PFSK-1 (cell line): ENCODE measurements at regions not wholly inside any gene's neighbourhood (a gene's known extent, or its start where the extent isn't known, plus 50 kb on each side); places are given as distances from the start of the nearest gene placed in this dataset.

Source experiments
- FOXP2 ChIP-seq: optimal IDR thresholded peaks from 2 replicates; pipeline ENCODE3; 2011; ENCODE audit warnings: borderline replicate concordance, control low read depth, inconsistent platforms; ENCODE audit not compliant: insufficient read depth; ENCODE audit errors: extremely low read length, extremely low read depth
- POLR2AphosphoS5 ChIP-seq: IDR thresholded peaks from 2 replicates; pipeline ENCODE4 v1.6.1; 2012; ENCODE audit warnings: low read depth, mild to moderate bottlenecking, control low read depth, low read length, moderate library complexity
- SIN3A ChIP-seq: IDR thresholded peaks from 2 replicates; pipeline ENCODE4 v1.6.1; 2012; ENCODE audit warnings: mild to moderate bottlenecking, low read length, moderate library complexity, borderline replicate concordance; ENCODE audit not compliant: insufficient read depth
- TAF1 ChIP-seq: IDR thresholded peaks from 2 replicates; pipeline ENCODE4 v1.6.1; 2012; ENCODE audit warnings: low read length, control low read depth, borderline replicate concordance; ENCODE audit not compliant: insufficient read depth
- TF ChIP-seq, protein P1 (sequence below), 2 experiments: IDR thresholded peaks; 2 replicates each; pipeline versions ENCODE4 v1.6.1 to v1.8.0; 2011 to 2012; ENCODE audit warnings: low read depth in 2 of 2, low read length in 2 of 2, control low read depth in 1 of 2, inconsistent platforms in 1 of 2, mild to moderate bottlenecking in 1 of 2, moderate library complexity in 1 of 2; ENCODE audit not compliant: insufficient read depth in 1 of 2

DNA sequence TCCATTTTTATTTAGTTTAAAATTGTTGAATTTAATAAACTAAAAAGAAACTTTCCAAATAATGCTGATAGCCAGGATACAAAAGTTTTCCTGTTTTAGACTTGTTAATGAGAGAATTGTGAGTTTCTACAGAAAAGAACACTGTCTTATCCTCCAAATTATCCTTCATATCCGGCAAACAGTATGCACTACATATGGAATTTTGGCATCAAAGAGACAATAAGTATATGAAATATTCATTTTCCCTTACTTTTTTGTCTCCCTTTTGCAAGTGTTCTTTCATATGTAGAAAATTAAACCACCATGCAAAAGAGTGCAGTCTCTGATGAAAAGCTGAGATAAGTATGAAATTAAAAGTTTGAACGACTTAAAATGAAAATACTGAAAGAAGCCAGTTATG is 159.4 kb downstream of the UBE2E3 start:
- no peak for TF ChIP-seq FOXP2
- TF ChIP-seq, protein P1, sequence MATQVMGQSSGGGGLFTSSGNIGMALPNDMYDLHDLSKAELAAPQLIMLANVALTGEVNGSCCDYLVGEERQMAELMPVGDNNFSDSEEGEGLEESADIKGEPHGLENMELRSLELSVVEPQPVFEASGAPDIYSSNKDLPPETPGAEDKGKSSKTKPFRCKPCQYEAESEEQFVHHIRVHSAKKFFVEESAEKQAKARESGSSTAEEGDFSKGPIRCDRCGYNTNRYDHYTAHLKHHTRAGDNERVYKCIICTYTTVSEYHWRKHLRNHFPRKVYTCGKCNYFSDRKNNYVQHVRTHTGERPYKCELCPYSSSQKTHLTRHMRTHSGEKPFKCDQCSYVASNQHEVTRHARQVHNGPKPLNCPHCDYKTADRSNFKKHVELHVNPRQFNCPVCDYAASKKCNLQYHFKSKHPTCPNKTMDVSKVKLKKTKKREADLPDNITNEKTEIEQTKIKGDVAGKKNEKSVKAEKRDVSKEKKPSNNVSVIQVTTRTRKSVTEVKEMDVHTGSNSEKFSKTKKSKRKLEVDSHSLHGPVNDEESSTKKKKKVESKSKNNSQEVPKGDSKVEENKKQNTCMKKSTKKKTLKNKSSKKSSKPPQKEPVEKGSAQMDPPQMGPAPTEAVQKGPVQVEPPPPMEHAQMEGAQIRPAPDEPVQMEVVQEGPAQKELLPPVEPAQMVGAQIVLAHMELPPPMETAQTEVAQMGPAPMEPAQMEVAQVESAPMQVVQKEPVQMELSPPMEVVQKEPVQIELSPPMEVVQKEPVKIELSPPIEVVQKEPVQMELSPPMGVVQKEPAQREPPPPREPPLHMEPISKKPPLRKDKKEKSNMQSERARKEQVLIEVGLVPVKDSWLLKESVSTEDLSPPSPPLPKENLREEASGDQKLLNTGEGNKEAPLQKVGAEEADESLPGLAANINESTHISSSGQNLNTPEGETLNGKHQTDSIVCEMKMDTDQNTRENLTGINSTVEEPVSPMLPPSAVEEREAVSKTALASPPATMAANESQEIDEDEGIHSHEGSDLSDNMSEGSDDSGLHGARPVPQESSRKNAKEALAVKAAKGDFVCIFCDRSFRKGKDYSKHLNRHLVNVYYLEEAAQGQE (IDR thresholded peaks at IDR 0.05; ENCODE audit: insufficient read depth in 1 of 2, low read depth in 2 of 2, low read length in 2 of 2), result no peak
- no peak for TF ChIP-seq TAF1
- TF ChIP-seq SIN3A, result no peak
- TF ChIP-seq POLR2AphosphoS5, result no peak

DNA sequence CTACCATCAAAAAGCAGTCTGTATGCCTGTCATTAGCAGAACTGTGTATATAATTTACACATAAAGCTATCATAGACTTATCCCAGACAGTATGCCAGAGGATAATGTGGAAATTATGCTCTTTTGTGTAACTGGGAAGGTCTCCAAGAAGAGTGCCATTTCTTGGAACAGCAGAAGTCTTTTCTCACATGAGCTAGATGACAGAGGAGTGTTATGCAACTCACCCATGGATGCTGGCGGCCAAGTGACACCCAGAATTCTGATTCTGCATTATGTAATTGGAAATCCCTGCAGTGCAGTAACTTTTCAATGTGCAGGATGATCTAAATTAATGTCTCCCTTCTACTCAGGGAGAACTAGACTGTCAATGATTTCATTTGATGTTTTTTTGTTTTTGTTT is 160.0 kb downstream of the UBE2E3 start:
- TF ChIP-seq TAF1, result no peak
- TF ChIP-seq POLR2AphosphoS5, result no peak
- TF ChIP-seq, protein P1 (IDR thresholded peaks at IDR 0.05; ENCODE audit: insufficient read depth in 1 of 2, low read depth in 2 of 2, low read length in 2 of 2), result no peak
- TF ChIP-seq FOXP2, result no peak
- TF ChIP-seq SIN3A, result no peak

DNA sequence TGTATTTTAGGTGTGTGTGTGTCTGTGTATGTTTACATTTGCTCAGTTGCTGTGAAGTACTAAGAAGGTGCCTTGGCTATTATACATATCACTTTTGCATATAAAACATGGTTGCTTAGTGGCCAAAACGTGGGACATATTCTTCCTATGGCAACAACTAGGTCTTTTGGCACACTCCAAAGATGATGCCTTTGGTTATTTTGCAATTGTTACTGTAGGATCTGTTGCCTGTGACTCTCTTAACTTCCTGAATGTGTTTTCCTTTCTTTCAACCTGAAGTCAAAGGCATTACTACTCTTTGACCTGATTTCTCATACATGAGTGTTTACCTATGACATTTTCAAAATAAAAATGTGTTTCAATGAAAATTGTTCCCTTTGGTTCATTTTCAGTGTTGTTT is 160.5 kb downstream of the UBE2E3 start:
- TF ChIP-seq TAF1 (no peak), SIN3A (no peak), FOXP2 (no peak), POLR2AphosphoS5 (no peak)
- TF ChIP-seq, protein P1 (IDR thresholded peaks at IDR 0.05; ENCODE audit: insufficient read depth in 1 of 2, low read depth in 2 of 2, low read length in 2 of 2), result no peak

DNA sequence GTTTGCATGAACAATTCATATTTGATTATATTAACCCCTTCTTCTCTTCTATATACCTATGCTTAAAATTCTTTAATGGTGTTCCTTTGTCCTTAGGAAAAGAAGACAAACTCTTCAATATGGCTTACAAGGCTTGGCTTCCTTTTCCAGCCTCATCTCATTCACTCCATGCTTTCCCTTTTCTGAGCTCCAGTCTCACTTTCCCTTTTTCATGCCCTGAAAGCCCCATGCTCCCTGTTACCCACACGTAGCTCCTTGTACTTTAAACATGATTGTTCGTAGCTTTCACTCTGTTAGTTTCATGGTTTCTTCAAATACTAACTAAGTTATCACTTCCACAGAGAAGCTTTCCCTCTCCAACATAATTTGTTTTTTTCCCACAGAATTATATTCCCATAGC is 161.3 kb downstream of the UBE2E3 start:
- TF ChIP-seq POLR2AphosphoS5 (no peak), TAF1 (no peak), FOXP2 (no peak), SIN3A (no peak)
- TF ChIP-seq, protein P1 (IDR thresholded peaks at IDR 0.05; ENCODE audit: insufficient read depth in 1 of 2, low read depth in 2 of 2, low read length in 2 of 2), result no peak

DNA sequence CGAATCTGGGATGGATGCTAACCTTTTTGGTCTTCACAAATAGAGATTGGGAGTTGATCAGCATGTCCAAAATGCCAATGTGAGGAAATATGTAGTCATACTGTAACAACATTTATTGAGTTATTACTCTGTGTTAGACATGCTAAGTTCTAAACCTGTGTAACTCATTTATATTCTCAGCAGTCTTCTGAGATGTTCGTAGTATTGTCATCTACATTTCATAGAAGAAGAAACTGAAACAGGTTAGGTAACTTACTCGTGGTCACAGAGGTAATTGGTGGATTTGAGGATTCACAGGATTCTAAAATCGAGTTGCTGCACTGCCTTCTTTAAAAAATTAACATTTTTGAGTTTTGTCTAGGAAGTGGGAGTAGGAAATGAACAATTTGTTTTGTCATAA is 162.1 kb downstream of the UBE2E3 start:
- TF ChIP-seq POLR2AphosphoS5 (no peak), TAF1 (no peak), FOXP2 (no peak), SIN3A (no peak)
- TF ChIP-seq, protein P1 (IDR thresholded peaks at IDR 0.05; ENCODE audit: insufficient read depth in 1 of 2, low read depth in 2 of 2, low read length in 2 of 2), result no peak
